Keratinocyte (primary cell): ENCODE measurements at regions not wholly inside any gene's neighbourhood (a gene's known extent, or its start where the extent isn't known, plus 50 kb on each side); places are given as distances from the start of the nearest gene placed in this dataset.

Experiments
- DNase-seq: peaks from one replicate; pipeline ENCODE4 v3.0.0-alpha.2; 2011; ENCODE audit warnings: low read depth, missing footprints, low spot score
- FAIRE-seq: peaks from 2 replicates; lab custom pipeline; 2011; peaks lifted over from hg19 to GRCh38; lab: Jason Lieb, UNC
- H2AFZ ChIP-seq: 2 replicates; pipeline ENCODE4 v1.6.0; 2012; ENCODE audit warnings: low read length, control low read depth, inconsistent platforms; ENCODE audit not compliant: control insufficient read depth
- H3K27ac ChIP-seq: 2 replicates; pipeline ENCODE4 v1.5.1; 2011; ENCODE audit warnings: low read length; ENCODE audit not compliant: control insufficient read depth, insufficient read depth
- H3K27me3 ChIP-seq: 3 replicates; pipeline ENCODE4 v1.6.0; 2011; ENCODE audit warnings: low read length; ENCODE audit not compliant: control insufficient read depth, insufficient read depth; ENCODE audit errors: extremely low read depth
- H3K36me3 ChIP-seq, 2 experiments: 2 replicates in 1 of 2; 3 replicates in 1 of 2; pipeline ENCODE4 v1.5.1; 2011; ENCODE audit warnings: low read length in 2 of 2, mild to moderate bottlenecking in 1 of 2; ENCODE audit not compliant: control insufficient read depth in 2 of 2, insufficient read depth in 2 of 2; ENCODE audit errors: extremely low read depth in 1 of 2
- H3K4me1 ChIP-seq: 3 replicates; pipeline ENCODE4 v1.5.1; 2011; ENCODE audit warnings: low read length; ENCODE audit not compliant: control insufficient read depth, insufficient read depth; ENCODE audit errors: extremely low read depth
- H3K4me2 ChIP-seq: 3 replicates; pipeline ENCODE4 v1.6.0; 2011; ENCODE audit warnings: low read depth, low read length; ENCODE audit not compliant: control insufficient read depth, insufficient read depth; ENCODE audit errors: extremely low read depth
- H3K4me3 ChIP-seq, 3 experiments: fragments of 200-600 bp in 1 of 3; sonication (generic) in 1 of 3; 2 replicates in 2 of 3; 3 replicates in 1 of 3; pipeline ENCODE4 v1.5.1; 2011 to 2016; ENCODE audit warnings: low read length in 3 of 3, mild to moderate bottlenecking in 3 of 3, control low read depth in 2 of 3, inconsistent platforms in 1 of 3, low read depth in 1 of 3, mixed read lengths in 1 of 3, mixed run types in 1 of 3, moderate library complexity in 1 of 3; ENCODE audit not compliant: control insufficient read depth in 2 of 3, insufficient read depth in 2 of 3; ENCODE audit errors: extremely low read depth in 1 of 3
- H3K79me2 ChIP-seq: 2 replicates; pipeline ENCODE4 v1.6.0; 2012; ENCODE audit warnings: low read length; ENCODE audit not compliant: control insufficient read depth, insufficient read depth
- H3K9ac ChIP-seq: 3 replicates; pipeline ENCODE4 v1.6.0; 2011; ENCODE audit warnings: low read length; ENCODE audit not compliant: control insufficient read depth, insufficient read depth; ENCODE audit errors: extremely low read depth
- H3K9me1 ChIP-seq: 3 replicates; pipeline ENCODE4 v1.6.0; 2011; ENCODE audit warnings: low read length; ENCODE audit not compliant: control insufficient read depth, insufficient read depth; ENCODE audit errors: extremely low read depth
- H3K9me3 ChIP-seq: 2 replicates; pipeline ENCODE4 v1.5.1; 2012; ENCODE audit warnings: low read depth, low read length; ENCODE audit not compliant: control insufficient read depth
- H4K20me1 ChIP-seq: 3 replicates; pipeline ENCODE4 v1.6.0; 2011; ENCODE audit warnings: low read length; ENCODE audit not compliant: control insufficient read depth, insufficient read depth; ENCODE audit errors: extremely low read depth
- EZH2 ChIP-seq: IDR thresholded peaks from one replicate; pipeline ENCODE4 v1.6.1; 2012; ENCODE audit warnings: inconsistent platforms, mild to moderate bottlenecking, low read length, moderate library complexity
- dilution Hi-C: fragments of 300-500 bp; cut with MboI; formaldehyde crosslinking; loops from one replicate; pipeline ENCODE4 v1.7.0; 2020; ENCODE audit warnings: low sequenced_read_pairs; ENCODE audit not compliant: extremely low pct_ligation_motif_present
- TF ChIP-seq, protein P1 (sequence below), 3 experiments: IDR thresholded peaks in 1 of 3; conservative IDR thresholded peaks in 1 of 3; optimal IDR thresholded peaks in 1 of 3; 2 replicates in 2 of 3; 3 replicates in 1 of 3; pipeline versions ENCODE3 to v1.5.1; 2011; ENCODE audit warnings: low read length in 3 of 3, mild to moderate bottlenecking in 3 of 3, moderate library complexity in 2 of 3, control low read depth in 1 of 3, inconsistent platforms in 1 of 3; ENCODE audit not compliant: insufficient read depth in 2 of 3; ENCODE audit errors: extremely low read depth in 1 of 3

DNA sequence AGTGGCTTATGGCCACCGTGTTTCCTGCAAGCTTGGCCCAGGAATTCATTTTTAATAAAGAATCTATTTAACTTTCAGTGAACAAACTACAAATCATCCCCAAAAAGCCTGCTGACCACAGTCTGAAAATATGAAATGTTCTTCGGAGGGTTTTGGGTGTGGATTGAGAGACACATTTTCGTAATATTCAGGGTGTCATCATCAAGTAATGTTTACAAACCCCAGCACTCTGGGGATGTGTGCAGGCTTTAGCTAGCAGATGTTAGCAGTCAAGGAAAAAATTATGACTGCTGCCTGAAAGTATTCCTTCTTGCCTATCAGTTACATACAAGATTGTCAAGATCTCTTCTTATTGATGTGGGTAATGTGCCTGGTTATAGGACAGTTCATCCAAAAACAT is 143.9 kb upstream of the FN1 start:
- no peaks in the 10 kb centered on the region for H4K20me1 ChIP-seq
- no peaks in the 10 kb centered on the region for H3K9me3 ChIP-seq
- no peak overlapping the region for H3K27ac ChIP-seq
- peak; percentile 43 for FAIRE-seq
- dilution Hi-C loops, result no loop called here
- no peaks in the 10 kb centered on the region for H3K9me1 ChIP-seq
- H2AFZ ChIP-seq, result peak overlapping the region; percentile 60
- H3K9ac ChIP-seq, result no peak overlapping the region
- no peak for TF ChIP-seq EZH2
- TF ChIP-seq, protein P1, sequence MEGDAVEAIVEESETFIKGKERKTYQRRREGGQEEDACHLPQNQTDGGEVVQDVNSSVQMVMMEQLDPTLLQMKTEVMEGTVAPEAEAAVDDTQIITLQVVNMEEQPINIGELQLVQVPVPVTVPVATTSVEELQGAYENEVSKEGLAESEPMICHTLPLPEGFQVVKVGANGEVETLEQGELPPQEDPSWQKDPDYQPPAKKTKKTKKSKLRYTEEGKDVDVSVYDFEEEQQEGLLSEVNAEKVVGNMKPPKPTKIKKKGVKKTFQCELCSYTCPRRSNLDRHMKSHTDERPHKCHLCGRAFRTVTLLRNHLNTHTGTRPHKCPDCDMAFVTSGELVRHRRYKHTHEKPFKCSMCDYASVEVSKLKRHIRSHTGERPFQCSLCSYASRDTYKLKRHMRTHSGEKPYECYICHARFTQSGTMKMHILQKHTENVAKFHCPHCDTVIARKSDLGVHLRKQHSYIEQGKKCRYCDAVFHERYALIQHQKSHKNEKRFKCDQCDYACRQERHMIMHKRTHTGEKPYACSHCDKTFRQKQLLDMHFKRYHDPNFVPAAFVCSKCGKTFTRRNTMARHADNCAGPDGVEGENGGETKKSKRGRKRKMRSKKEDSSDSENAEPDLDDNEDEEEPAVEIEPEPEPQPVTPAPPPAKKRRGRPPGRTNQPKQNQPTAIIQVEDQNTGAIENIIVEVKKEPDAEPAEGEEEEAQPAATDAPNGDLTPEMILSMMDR (optimal IDR thresholded peaks at IDR 0.05 in 1 of 3, IDR thresholded peaks at IDR 0.05 in 1 of 3, conservative IDR thresholded peaks at IDR 0.05 in 1 of 3; ENCODE audit: extremely low read depth in 1 of 3, insufficient read depth in 2 of 3, low read length in 3 of 3), result no peak
- no peak for DNase-seq
- no peaks in the 10 kb centered on the region for H3K27me3 ChIP-seq
- H3K36me3 ChIP-seq, result no peaks in the 10 kb centered on the region
- no peaks in the 10 kb centered on the region for H3K79me2 ChIP-seq
- H3K4me1 ChIP-seq, result peaks cover 8% of the 10 kb centered on the region
- H3K4me2 ChIP-seq, result peak overlapping the region; percentile 54
- H3K4me3 ChIP-seq, result no peak overlapping the region

DNA sequence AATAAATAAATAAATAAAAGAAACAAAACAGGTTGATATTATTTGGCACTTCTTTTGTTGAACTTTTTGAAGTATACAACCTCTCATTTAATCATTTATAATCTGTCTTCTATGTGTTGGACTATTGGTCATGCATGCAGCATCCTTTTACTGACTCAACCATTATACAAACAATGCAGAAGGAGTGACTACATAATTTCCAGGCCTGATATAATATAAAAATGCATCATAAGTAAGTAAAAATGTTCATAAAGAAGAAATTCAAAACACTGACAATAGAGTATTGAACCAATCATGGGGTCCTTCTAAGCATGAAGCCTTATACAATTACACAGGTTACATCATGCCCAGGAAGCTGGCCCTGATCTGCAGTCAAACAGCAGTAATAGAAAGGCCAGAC is 141.5 kb upstream of the FN1 start:
- Histone ChIP-seq H2AFZ (no peak overlapping the region), H3K27me3 (no peaks in the 10 kb centered on the region), H3K9ac (no peak overlapping the region), H3K36me3 (no peaks in the 10 kb centered on the region), H3K27ac (no peak overlapping the region), H3K4me3 (no peak overlapping the region), H3K9me3 (no peaks in the 10 kb centered on the region), H3K79me2 (no peaks in the 10 kb centered on the region), H4K20me1 (no peaks in the 10 kb centered on the region), H3K4me1 (peaks cover 8% of the 10 kb centered on the region), H3K4me2 (no peak overlapping the region), H3K9me1 (no peaks in the 10 kb centered on the region)
- dilution Hi-C loops, result no loop called here
- TF ChIP-seq, protein P1 (optimal IDR thresholded peaks at IDR 0.05 in 1 of 3, IDR thresholded peaks at IDR 0.05 in 1 of 3, conservative IDR thresholded peaks at IDR 0.05 in 1 of 3; ENCODE audit: extremely low read depth in 1 of 3, insufficient read depth in 2 of 3, low read length in 3 of 3), result no peak
- no peak for TF ChIP-seq EZH2
- FAIRE-seq, result no peak
- DNase-seq, result no peak
